ENCODE measurements at regions not wholly inside any gene's neighbourhood (a gene's known extent, or its start where the extent isn't known, plus 50 kb on each side); places are given as distances from the start of the nearest gene placed in this dataset.

GRCh38 chr7:67610897-67611296 lies 614.3 kb downstream of the TYW1 start:
- no peaks in the 10 kb centered on the region for H3K27me3 ChIP-seq (ENCODE audit: control insufficient read depth, insufficient read depth, low read length)
- DNase-seq (ENCODE audit: low read depth in 4 of 6, low spot score in 6 of 6) = no peak
- H3K27ac ChIP-seq (ENCODE audit: low read depth, low read length) = no peak overlapping the region
- no peaks in the 10 kb centered on the region for H3K9me3 ChIP-seq (ENCODE audit: control insufficient read depth, insufficient read depth, low read length)
- no peaks in the 10 kb centered on the region for H3K36me3 ChIP-seq (ENCODE audit: control insufficient read depth, insufficient read depth, low read length)
- no peak overlapping the region for H3K4me3 ChIP-seq (ENCODE audit: low read depth, low read length)
- no peaks in the 10 kb centered on the region for H3K4me1 ChIP-seq (ENCODE audit: control insufficient read depth, insufficient read depth, low read length)
- 77% methylated on average over 5 of the region's 6 CpGs for WGBS (ENCODE audit: insufficient coverage)

- Histone ChIP-seq H3K4me3 (ENCODE audit: low read depth, low read length) (no peak overlapping the region), H3K36me3 (ENCODE audit: control insufficient read depth, insufficient read depth, low read length) (no peaks in the 10 kb centered on the region), H3K27me3 (ENCODE audit: control insufficient read depth, insufficient read depth, low read length) (peaks cover 3% of the 10 kb centered on the region), H3K9me3 (ENCODE audit: control insufficient read depth, insufficient read depth, low read length) (no peaks in the 10 kb centered on the region), H3K27ac (ENCODE audit: low read depth, low read length) (no peak overlapping the region), H3K4me1 (ENCODE audit: control insufficient read depth, insufficient read depth, low read length) (peaks cover 4% of the 10 kb centered on the region)
- no CpG with 5 or more reads among the region's 2 CpGs for WGBS (ENCODE audit: insufficient coverage)
- no peak for DNase-seq (ENCODE audit: low read depth in 4 of 6, low spot score in 6 of 6)
Measured at GRCh38 chr7:67614843-67615242, 618.2 kb downstream of the TYW1 start.

- Histone ChIP-seq H3K36me3 (ENCODE audit: control insufficient read depth, insufficient read depth, low read length) (no peaks in the 10 kb centered on the region), H3K27me3 (ENCODE audit: control insufficient read depth, insufficient read depth, low read length) (peaks cover 10% of the 10 kb centered on the region), H3K27ac (ENCODE audit: low read depth, low read length) (no peak overlapping the region), H3K4me1 (ENCODE audit: control insufficient read depth, insufficient read depth, low read length) (peaks cover 4% of the 10 kb centered on the region), H3K4me3 (ENCODE audit: low read depth, low read length) (no peak overlapping the region), H3K9me3 (ENCODE audit: control insufficient read depth, insufficient read depth, low read length) (no peaks in the 10 kb centered on the region)
- WGBS (ENCODE audit: insufficient coverage) = 89% methylated on average over 6 of the region's 7 CpGs
- no peak for DNase-seq (ENCODE audit: low read depth in 4 of 6, low spot score in 6 of 6)
Measured at GRCh38 chr7:67616517-67616916, 619.9 kb downstream of the TYW1 start.

- Histone ChIP-seq H3K27me3 (ENCODE audit: control insufficient read depth, insufficient read depth, low read length) (peaks cover 10% of the 10 kb centered on the region), H3K27ac (ENCODE audit: low read depth, low read length) (no peak overlapping the region), H3K4me3 (ENCODE audit: low read depth, low read length) (no peak overlapping the region), H3K9me3 (ENCODE audit: control insufficient read depth, insufficient read depth, low read length) (no peaks in the 10 kb centered on the region), H3K4me1 (ENCODE audit: control insufficient read depth, insufficient read depth, low read length) (peaks cover 4% of the 10 kb centered on the region), H3K36me3 (ENCODE audit: control insufficient read depth, insufficient read depth, low read length) (no peaks in the 10 kb centered on the region)
- WGBS (ENCODE audit: insufficient coverage) = 83% methylated on average over 6 of the region's 8 CpGs
- DNase-seq (ENCODE audit: low read depth in 4 of 6, low spot score in 6 of 6) = no peak
Measured at GRCh38 chr7:67618556-67619162, 622.0 kb downstream of the TYW1 start.

- DNase-seq (ENCODE audit: low read depth in 4 of 6, low spot score in 6 of 6) = peak in 3 of 6 donors; percentile 48 to 93 (median 77)
- peaks cover 4% of the 10 kb centered on the region for H3K4me1 ChIP-seq (ENCODE audit: control insufficient read depth, insufficient read depth, low read length)
- peaks cover 10% of the 10 kb centered on the region for H3K27me3 ChIP-seq (ENCODE audit: control insufficient read depth, insufficient read depth, low read length)
- H3K27ac ChIP-seq (ENCODE audit: low read depth, low read length) = no peak overlapping the region
- no peaks in the 10 kb centered on the region for H3K36me3 ChIP-seq (ENCODE audit: control insufficient read depth, insufficient read depth, low read length)
- H3K4me3 ChIP-seq (ENCODE audit: low read depth, low read length) = no peak overlapping the region
- 12% methylated on average over 6 of the region's 11 CpGs for WGBS (ENCODE audit: insufficient coverage)
- no peaks in the 10 kb centered on the region for H3K9me3 ChIP-seq (ENCODE audit: control insufficient read depth, insufficient read depth, low read length)
Measured at GRCh38 chr7:67619175-67619574, 622.5 kb downstream of the TYW1 start.

- no peak for DNase-seq (ENCODE audit: low read depth in 4 of 6, low spot score in 6 of 6)
- H3K27me3 ChIP-seq (ENCODE audit: control insufficient read depth, insufficient read depth, low read length) = peaks cover 10% of the 10 kb centered on the region
- H3K4me1 ChIP-seq (ENCODE audit: control insufficient read depth, insufficient read depth, low read length) = peaks cover 7% of the 10 kb centered on the region
- no peaks in the 10 kb centered on the region for H3K9me3 ChIP-seq (ENCODE audit: control insufficient read depth, insufficient read depth, low read length)
- no peak overlapping the region for H3K27ac ChIP-seq (ENCODE audit: low read depth, low read length)
- no peak overlapping the region for H3K4me3 ChIP-seq (ENCODE audit: low read depth, low read length)
- H3K36me3 ChIP-seq (ENCODE audit: control insufficient read depth, insufficient read depth, low read length) = no peaks in the 10 kb centered on the region
- WGBS (ENCODE audit: insufficient coverage) = 100% methylated on average over 1 of the region's 12 CpGs
Measured at GRCh38 chr7:67620216-67620933, 623.7 kb downstream of the TYW1 start.

GRCh38 chr7:67621704-67622103 lies 625.1 kb downstream of the TYW1 start:
- H3K27me3 ChIP-seq (ENCODE audit: control insufficient read depth, insufficient read depth, low read length) = peaks cover 13% of the 10 kb centered on the region

GRCh38 chr7:67625257-67625737 lies 628.7 kb downstream of the TYW1 start:
- Histone ChIP-seq H3K27ac (ENCODE audit: low read depth, low read length) (no peak overlapping the region), H3K36me3 (ENCODE audit: control insufficient read depth, insufficient read depth, low read length) (no peaks in the 10 kb centered on the region), H3K4me3 (ENCODE audit: low read depth, low read length) (peak overlapping the region; percentile 21), H3K27me3 (ENCODE audit: control insufficient read depth, insufficient read depth, low read length) (peaks cover 17% of the 10 kb centered on the region), H3K9me3 (ENCODE audit: control insufficient read depth, insufficient read depth, low read length) (no peaks in the 10 kb centered on the region), H3K4me1 (ENCODE audit: control insufficient read depth, insufficient read depth, low read length) (peaks cover 5% of the 10 kb centered on the region)
- peak; percentile 53 to 96 (median 70) for DNase-seq (ENCODE audit: low read depth in 4 of 6, low spot score in 6 of 6)
- 7% methylated on average over 15 of the region's 15 CpGs for WGBS (ENCODE audit: insufficient coverage)

More at GRCh38 chr7:67621704-67622103, 625.1 kb downstream of the TYW1 start:
- 71% methylated on average over 2 of the region's 3 CpGs for WGBS (ENCODE audit: insufficient coverage)
- H3K4me3 ChIP-seq (ENCODE audit: low read depth, low read length) = no peak overlapping the region
- H3K27ac ChIP-seq (ENCODE audit: low read depth, low read length) = no peak overlapping the region
- H3K36me3 ChIP-seq (ENCODE audit: control insufficient read depth, insufficient read depth, low read length) = no peaks in the 10 kb centered on the region
- H3K4me1 ChIP-seq (ENCODE audit: control insufficient read depth, insufficient read depth, low read length) = peaks cover 9% of the 10 kb centered on the region
- DNase-seq (ENCODE audit: low read depth in 4 of 6, low spot score in 6 of 6) = no peak
- no peaks in the 10 kb centered on the region for H3K9me3 ChIP-seq (ENCODE audit: control insufficient read depth, insufficient read depth, low read length)

GRCh38 chr7:67631476-67631875 lies 634.8 kb downstream of the TYW1 start:
- 58% methylated on average over 15 of the region's 15 CpGs for WGBS (ENCODE audit: insufficient coverage)
- peaks cover 12% of the 10 kb centered on the region for H3K27me3 ChIP-seq (ENCODE audit: control insufficient read depth, insufficient read depth, low read length)
- no peak overlapping the region for H3K27ac ChIP-seq (ENCODE audit: low read depth, low read length)
- DNase-seq (ENCODE audit: low read depth in 4 of 6, low spot score in 6 of 6) = peak in 2 of 6 donors; percentile 61 to 97
- no peaks in the 10 kb centered on the region for H3K36me3 ChIP-seq (ENCODE audit: control insufficient read depth, insufficient read depth, low read length)
- no peak overlapping the region for H3K4me3 ChIP-seq (ENCODE audit: low read depth, low read length)
- no peaks in the 10 kb centered on the region for H3K4me1 ChIP-seq (ENCODE audit: control insufficient read depth, insufficient read depth, low read length)
- no peaks in the 10 kb centered on the region for H3K9me3 ChIP-seq (ENCODE audit: control insufficient read depth, insufficient read depth, low read length)

- Histone ChIP-seq H3K4me3 (ENCODE audit: low read depth, low read length) (no peak overlapping the region), H3K27ac (ENCODE audit: low read depth, low read length) (no peak overlapping the region), H3K27me3 (ENCODE audit: control insufficient read depth, insufficient read depth, low read length) (peaks cover 5% of the 10 kb centered on the region), H3K4me1 (ENCODE audit: control insufficient read depth, insufficient read depth, low read length) (no peaks in the 10 kb centered on the region), H3K9me3 (ENCODE audit: control insufficient read depth, insufficient read depth, low read length) (peaks cover 2% of the 10 kb centered on the region), H3K36me3 (ENCODE audit: control insufficient read depth, insufficient read depth, low read length) (no peaks in the 10 kb centered on the region)
- WGBS (ENCODE audit: insufficient coverage) = 85% methylated on average over 2 of the region's 2 CpGs
- DNase-seq (ENCODE audit: low read depth in 4 of 6, low spot score in 6 of 6) = peak in 1 of 6 donors; percentile 55
Measured at GRCh38 chr7:67635271-67635670, 638.6 kb downstream of the TYW1 start.

Data from spinal cord (tissue), 9 donors.